HAP-1 (cell line): ENCODE measurements at regions not wholly inside any gene's neighbourhood (a gene's known extent, or its start where the extent isn't known, plus 50 kb on each side); places are given as distances from the start of the nearest gene placed in this dataset.

Experiments
- DNase-seq, 2 experiments: peaks; one replicate each; pipeline ENCODE4 v3.0.0-alpha.2; 2016 to 2020; ENCODE audit warnings: low spot score in 2 of 2
- H3K27me3 ChIP-seq: fragments of 250-450 bp; sonication (Bioruptor Pico); 2 replicates; pipeline ENCODE4 v1.5.1; 2020; ENCODE audit warnings: low read depth, mild to moderate bottlenecking, moderate library complexity
- H3K36me3 ChIP-seq: fragments of 250-450 bp; sonication (Bioruptor Pico); replicated peaks from 2 replicates; pipeline ENCODE4 v1.5.1; 2020; ENCODE audit warnings: mild to moderate bottlenecking
- H3K4me1 ChIP-seq: fragments of 250-450 bp; sonication (Bioruptor Pico); 2 replicates; pipeline ENCODE4 v1.5.1; 2020; ENCODE audit warnings: mild to moderate bottlenecking
- H3K4me3 ChIP-seq: fragments of 250-450 bp; sonication (Bioruptor Pico); 2 replicates; pipeline ENCODE4 v1.5.1; 2020; ENCODE audit warnings: mild to moderate bottlenecking, moderate library complexity
- H3K9me3 ChIP-seq: fragments of 250-450 bp; sonication (Bioruptor Pico); 2 replicates; pipeline ENCODE4 v1.5.1; 2020; ENCODE audit warnings: mild to moderate bottlenecking, moderate library complexity
- in situ Hi-C: fragments of 300-500 bp; cut with MboI; formaldehyde crosslinking; loops from 3 replicates; pipeline ENCODE4 v1.14.3; 2020; ENCODE audit warnings: low sequenced_read_pairs, inconsistent platforms, mixed read lengths

GRCh38 chr4:12778706-12779105 is 705.4 kb downstream of the RAB28 start:
- Histone ChIP-seq H3K9me3 (no peaks in the 10 kb centered on the region), H3K4me3 (no peak overlapping the region), H3K4me1 (no peaks in the 10 kb centered on the region), H3K36me3 (no peaks in the 10 kb centered on the region), H3K27me3 (no peaks in the 10 kb centered on the region)
- no peak for DNase-seq
- in situ Hi-C loops = no loop called here

- in situ Hi-C loops = no loop called here
- Histone ChIP-seq H3K27me3 (no peaks in the 10 kb centered on the region), H3K4me3 (no peak overlapping the region), H3K9me3 (no peaks in the 10 kb centered on the region), H3K36me3 (no peaks in the 10 kb centered on the region), H3K4me1 (no peaks in the 10 kb centered on the region)
- DNase-seq = no peak
Measured at GRCh38 chr4:12778191-12778590, 705.9 kb downstream of the RAB28 start.

- Histone ChIP-seq H3K4me3 (no peak overlapping the region), H3K4me1 (no peaks in the 10 kb centered on the region), H3K36me3 (no peaks in the 10 kb centered on the region), H3K9me3 (no peaks in the 10 kb centered on the region), H3K27me3 (no peaks in the 10 kb centered on the region)
- no peak for DNase-seq
- in situ Hi-C loops = no loop called here
Measured at GRCh38 chr4:12770351-12770750, 713.8 kb downstream of the RAB28 start.

DNA sequence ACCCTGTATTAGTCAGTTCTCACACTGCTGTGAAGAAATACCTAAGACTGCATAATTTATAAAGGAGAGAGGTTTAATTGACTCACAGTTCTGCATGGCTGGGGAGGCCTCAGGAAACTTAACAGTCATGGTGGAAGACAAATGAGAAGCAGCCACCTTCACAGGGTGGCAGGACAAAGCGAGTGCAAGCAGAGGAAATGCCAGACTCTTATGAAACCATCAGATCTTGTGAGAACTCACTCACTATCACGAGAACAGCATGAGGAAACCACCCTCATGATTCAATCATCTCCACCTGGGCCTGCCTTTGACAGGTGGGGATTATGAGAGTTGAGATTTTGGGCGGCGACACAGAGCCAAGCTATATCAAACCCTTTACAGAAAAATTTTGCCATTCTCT is 722.4 kb downstream of the RAB28 start:
- no peak for DNase-seq
- in situ Hi-C loops = no loop called here
- H3K4me3 ChIP-seq = no peak overlapping the region
- no peaks in the 10 kb centered on the region for H3K9me3 ChIP-seq
- no peaks in the 10 kb centered on the region for H3K4me1 ChIP-seq
- no peaks in the 10 kb centered on the region for H3K36me3 ChIP-seq
- H3K27me3 ChIP-seq = no peaks in the 10 kb centered on the region

DNA sequence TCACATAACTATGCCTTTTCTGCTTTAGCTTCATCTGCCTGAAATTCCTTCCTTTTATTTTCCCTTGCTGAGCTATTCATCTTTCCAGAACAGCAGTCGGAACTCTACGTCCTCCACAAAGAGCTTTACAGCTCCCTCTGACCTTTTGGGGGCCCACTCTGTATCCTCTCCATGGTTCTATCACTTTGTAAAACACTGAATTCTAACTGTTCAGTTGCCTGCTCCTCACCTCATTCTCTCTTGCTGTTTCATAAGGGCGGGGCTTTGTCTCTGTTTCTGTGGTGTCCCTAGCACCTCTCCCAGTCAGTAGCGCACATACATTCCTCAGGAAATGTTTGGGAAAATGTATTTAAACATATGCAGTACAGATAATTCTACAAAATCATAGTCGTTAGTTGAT is 737.0 kb downstream of the RAB28 start:
- H3K36me3 ChIP-seq = no peaks in the 10 kb centered on the region
- no peak for DNase-seq
- no peaks in the 10 kb centered on the region for H3K4me1 ChIP-seq
- in situ Hi-C loops = no loop called here
- no peaks in the 10 kb centered on the region for H3K9me3 ChIP-seq
- H3K4me3 ChIP-seq = no peak overlapping the region
- no peaks in the 10 kb centered on the region for H3K27me3 ChIP-seq

DNA sequence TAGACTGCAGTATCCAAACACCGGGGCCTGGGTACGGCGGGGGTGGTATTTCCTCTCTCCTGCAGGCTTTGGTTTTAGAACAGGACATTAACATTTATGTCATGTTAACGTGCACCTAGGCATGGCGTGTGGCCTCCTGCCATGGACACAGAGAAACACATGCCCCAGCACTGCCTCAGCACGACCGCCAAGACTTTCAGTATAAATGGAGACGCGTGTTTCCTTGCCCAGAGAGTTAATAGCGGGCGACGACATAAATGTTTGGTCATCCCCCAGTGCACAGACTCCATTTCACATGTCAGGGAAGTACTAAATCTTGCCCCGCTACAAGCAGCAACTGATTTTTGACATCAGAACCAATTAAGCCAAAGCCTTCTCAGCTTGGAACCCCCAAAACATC is 737.9 kb downstream of the RAB28 start:
- DNase-seq = no peak
- Histone ChIP-seq H3K4me1 (no peaks in the 10 kb centered on the region), H3K4me3 (no peak overlapping the region), H3K27me3 (no peaks in the 10 kb centered on the region), H3K9me3 (no peaks in the 10 kb centered on the region), H3K36me3 (no peaks in the 10 kb centered on the region)
- in situ Hi-C loops = no loop called here

DNA sequence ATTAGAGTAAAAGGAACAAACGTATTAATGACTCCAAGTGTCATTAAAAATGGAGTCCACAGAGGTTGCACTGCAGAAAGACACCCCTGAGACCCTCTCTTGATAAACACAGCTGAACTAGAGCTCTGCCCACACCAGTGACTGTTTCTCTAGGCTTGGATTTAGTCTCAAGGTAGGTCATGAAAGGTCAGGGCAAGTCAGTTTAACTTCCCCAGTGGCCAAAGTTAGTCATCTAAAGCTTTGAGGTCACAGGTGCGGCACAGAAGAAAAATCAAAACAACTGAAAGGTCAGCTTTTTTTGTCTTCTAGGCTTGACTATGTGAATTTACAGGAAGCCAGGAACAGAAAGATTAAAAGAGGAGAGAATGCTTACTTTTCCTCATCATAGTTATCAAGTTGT is 749.6 kb downstream of the RAB28 start:
- peaks cover 4% of the 10 kb centered on the region; the same call in 1 of the 2 replicates for H3K27me3 ChIP-seq
- no peaks in the 10 kb centered on the region for H3K4me1 ChIP-seq
- no peak overlapping the region for H3K4me3 ChIP-seq
- no peaks in the 10 kb centered on the region for H3K36me3 ChIP-seq
- H3K9me3 ChIP-seq = no peaks in the 10 kb centered on the region
- in situ Hi-C loops = loop anchor here (10.0 kb wide), 1 partner anchor 810 kb away; the partner anchor contains the start of gene NKX3-2
- no peak for DNase-seq

DNA sequence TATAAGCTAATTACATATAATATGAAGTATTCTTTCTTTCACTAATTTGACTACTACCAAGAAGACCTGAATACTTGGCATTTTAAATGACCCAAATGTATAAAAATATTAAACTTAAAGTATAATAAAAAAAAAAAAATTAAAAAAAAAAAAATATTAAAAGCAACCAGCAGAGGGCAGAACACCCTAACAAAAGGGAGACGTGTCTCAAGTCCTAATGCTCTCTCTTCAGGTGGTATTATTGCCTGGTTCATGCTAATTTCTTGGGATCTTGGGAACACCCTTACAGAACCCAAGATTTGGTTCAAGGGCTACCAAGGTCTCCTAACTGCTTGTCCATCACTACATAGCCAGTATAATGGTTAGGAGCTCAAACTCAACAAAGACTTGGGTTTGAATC is 754.8 kb downstream of the RAB28 start:
- Histone ChIP-seq H3K36me3 (no peaks in the 10 kb centered on the region), H3K27me3 (no peaks in the 10 kb centered on the region), H3K4me1 (no peaks in the 10 kb centered on the region), H3K9me3 (no peaks in the 10 kb centered on the region), H3K4me3 (no peak overlapping the region)
- in situ Hi-C loops = no loop called here
- DNase-seq = peak in 1 of 2 experiments; percentile 55

GRCh38 chr4:12724510-12724909 is 759.6 kb downstream of the RAB28 start:
- no peaks in the 10 kb centered on the region for H3K4me1 ChIP-seq
- no peaks in the 10 kb centered on the region for H3K36me3 ChIP-seq
- in situ Hi-C loops = no loop called here
- no peaks in the 10 kb centered on the region for H3K9me3 ChIP-seq
- H3K4me3 ChIP-seq = no peak overlapping the region
- H3K27me3 ChIP-seq = no peaks in the 10 kb centered on the region
- peak in 1 of 2 experiments; percentile 18 for DNase-seq

DNA sequence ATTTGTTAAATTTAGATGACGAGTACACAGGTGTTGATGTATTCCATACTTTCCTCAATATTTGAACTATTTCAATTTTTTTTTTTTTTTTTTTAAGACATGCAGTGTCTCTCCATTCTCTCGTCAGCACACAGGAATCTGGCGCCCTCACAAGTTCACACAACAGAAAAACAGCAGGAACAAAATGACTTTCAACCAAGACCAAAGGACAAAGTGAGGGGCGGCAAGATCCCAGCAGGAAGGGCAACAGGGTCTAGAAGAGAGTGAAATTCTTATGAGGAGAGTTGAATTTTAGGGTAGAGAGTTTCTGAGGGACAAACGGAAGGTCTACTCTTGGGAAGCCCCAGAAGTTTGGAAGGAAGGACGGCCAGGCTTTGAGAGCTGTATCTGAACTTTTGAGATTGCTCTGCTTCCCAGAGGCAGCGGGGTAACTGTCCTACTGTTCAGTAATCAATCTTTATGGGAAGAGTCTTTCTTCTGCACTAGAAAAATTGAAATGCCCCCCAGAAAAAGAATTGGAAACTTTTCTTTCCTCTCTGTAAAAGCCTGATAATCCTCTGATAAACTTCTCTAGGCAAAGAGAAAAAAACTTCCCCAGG is 760.2 kb downstream of the RAB28 start:
- H3K4me3 ChIP-seq = no peak overlapping the region

DNA sequence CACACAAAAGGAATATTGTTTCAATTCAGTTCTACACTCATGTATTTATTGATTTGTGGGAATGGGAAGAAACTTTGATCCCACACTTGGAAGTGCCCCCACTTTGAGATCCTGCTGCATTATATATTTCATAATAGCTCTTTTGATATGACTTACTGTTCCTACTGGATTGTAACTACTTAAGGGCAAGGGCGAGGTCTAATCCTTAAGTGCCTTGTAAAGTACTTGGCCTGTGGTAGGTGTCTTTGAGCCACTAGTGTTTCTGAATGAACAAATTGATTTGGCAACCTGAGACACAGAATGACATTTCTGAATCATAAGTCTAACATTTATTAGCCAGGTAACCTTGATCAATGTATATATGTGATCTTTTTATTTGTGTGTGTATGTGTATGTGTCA is 767.2 kb downstream of the RAB28 start:
- DNase-seq = no peak
- no peak overlapping the region for H3K4me3 ChIP-seq
- H3K27me3 ChIP-seq = no peaks in the 10 kb centered on the region
- no peaks in the 10 kb centered on the region for H3K4me1 ChIP-seq
- in situ Hi-C loops = no loop called here
- no peaks in the 10 kb centered on the region for H3K9me3 ChIP-seq
- no peaks in the 10 kb centered on the region for H3K36me3 ChIP-seq

More for the DNA sequence above, 760.2 kb downstream of the RAB28 start:
- no peaks in the 10 kb centered on the region for H3K4me1 ChIP-seq
- H3K9me3 ChIP-seq = no peaks in the 10 kb centered on the region
- DNase-seq = no peak
- in situ Hi-C loops = no loop called here
- no peaks in the 10 kb centered on the region for H3K36me3 ChIP-seq
- no peaks in the 10 kb centered on the region for H3K27me3 ChIP-seq

- no peaks in the 10 kb centered on the region for H3K4me1 ChIP-seq
- no peaks in the 10 kb centered on the region for H3K36me3 ChIP-seq
- DNase-seq = no peak
- H3K27me3 ChIP-seq = no peaks in the 10 kb centered on the region
- H3K4me3 ChIP-seq = no peak overlapping the region
- no peaks in the 10 kb centered on the region for H3K9me3 ChIP-seq
- in situ Hi-C loops = no loop called here
Measured at GRCh38 chr4:12712648-12713339, 771.3 kb downstream of the RAB28 start.

- Histone ChIP-seq H3K9me3 (no peaks in the 10 kb centered on the region), H3K4me3 (no peak overlapping the region), H3K4me1 (no peaks in the 10 kb centered on the region), H3K36me3 (no peaks in the 10 kb centered on the region), H3K27me3 (no peaks in the 10 kb centered on the region)
- no peak for DNase-seq
- in situ Hi-C loops = no loop called here
Measured at GRCh38 chr4:12707381-12708175, 776.6 kb downstream of the RAB28 start.

DNA sequence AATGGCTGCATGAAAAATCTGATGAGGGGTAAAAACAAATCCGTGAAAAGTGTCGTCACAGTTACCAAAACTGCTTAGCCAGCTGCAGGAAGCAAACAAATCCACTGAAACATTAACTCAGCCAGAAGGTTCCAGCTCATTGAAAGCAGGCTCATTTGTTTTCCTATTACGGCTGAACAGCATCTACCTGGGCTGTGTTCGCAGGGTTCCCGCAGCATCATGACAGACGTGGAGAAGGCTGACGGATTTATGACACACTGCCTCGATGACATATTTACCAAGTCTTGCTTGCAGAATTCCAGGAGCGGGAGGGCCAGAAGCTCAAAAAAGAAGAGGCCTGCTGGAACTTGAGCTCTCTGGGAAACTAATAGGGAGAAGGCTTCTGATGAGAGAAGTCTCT is 781.1 kb downstream of the RAB28 start:
- H3K27me3 ChIP-seq = no peaks in the 10 kb centered on the region
- DNase-seq = no peak
- H3K36me3 ChIP-seq = no peaks in the 10 kb centered on the region
- H3K4me1 ChIP-seq = no peaks in the 10 kb centered on the region
- H3K4me3 ChIP-seq = no peak overlapping the region
- in situ Hi-C loops = no loop called here
- no peaks in the 10 kb centered on the region for H3K9me3 ChIP-seq
